Uterus (tissue), 3 donors: ENCODE measurements at regions not wholly inside any gene's neighbourhood (a gene's known extent, or its start where the extent isn't known, plus 50 kb on each side); places are given as distances from the start of the nearest gene placed in this dataset.

ENCODE experiments used
- DNase-seq, 2 donors: peaks; one replicate each; pipeline ENCODE4 v3.0.0-alpha.2; 2019 to 2020
- H3K27ac ChIP-seq, 2 donors: fragments of 200-600 bp; sonication (generic); 1 replicate in 1 of 2; 2 replicates in 1 of 2; pipeline ENCODE4 v1.5.1; 2016 to 2018
- H3K27me3 ChIP-seq, 2 donors: fragments of 200-600 bp; sonication (generic); one replicate each; pipeline ENCODE4 v1.5.1; 2018 to 2019; ENCODE audit warnings: control low read depth in 1 of 2
- H3K36me3 ChIP-seq, 2 donors: fragments of 200-600 bp; sonication (generic); one replicate each; pipeline ENCODE4 v1.5.1; 2019; ENCODE audit warnings: control low read depth in 1 of 2
- H3K4me1 ChIP-seq, 2 donors: fragments of 200-600 bp; sonication (generic); one replicate each; pipeline ENCODE4 v1.5.1; 2018 to 2019; ENCODE audit warnings: control low read depth in 1 of 2
- H3K4me3 ChIP-seq, 2 donors: fragments of 200-600 bp; sonication (generic); 1 replicate in 1 of 2; 2 replicates in 1 of 2; pipeline ENCODE4 v1.5.1; 2018 to 2019; ENCODE audit warnings: mild to moderate bottlenecking in 1 of 2
- H3K9me3 ChIP-seq, 2 donors: fragments of 200-600 bp; sonication (generic); one replicate each; pipeline ENCODE4 v1.5.1; 2019; ENCODE audit warnings: control low read depth in 1 of 2
- CTCF ChIP-seq, 4 experiments: fragments of 200-600 bp in 2 of 4; fragments of 450-650 bp in 2 of 4; sonication (generic) in 2 of 4; IDR thresholded peaks; one replicate each; pipeline ENCODE4 v1.5.1; 2016 to 2019; ENCODE audit warnings: antibody characterized with exemption in 4 of 4, mild to moderate bottlenecking in 2 of 4, moderate library complexity in 1 of 4
- POLR2A ChIP-seq, 2 donors: fragments of 450-650 bp; IDR thresholded peaks; one replicate each; pipeline ENCODE4 v1.6.1; 2016; ENCODE audit warnings: antibody characterized with exemption in 2 of 2, mild to moderate bottlenecking in 1 of 2, moderate library complexity in 1 of 2
- intact Hi-C: fragments of 100-400 bp; cut with DNase I; formaldehyde crosslinking; loops from one replicate; pipeline ENCODE4 v1.15.1; 2023; ENCODE audit warnings: low total_unique reads
- donor health status: DM: yes; HTN: yes; CAD: no.

- no peaks in the 10 kb centered on the region for H3K9me3 ChIP-seq
- no peaks in the 10 kb centered on the region for H3K4me1 ChIP-seq
- DNase-seq = no peak
- H3K36me3 ChIP-seq = no peaks in the 10 kb centered on the region
- no peak overlapping the region for H3K27ac ChIP-seq
- no peak overlapping the region for H3K4me3 ChIP-seq
- intact Hi-C loops = no loop called here
- H3K27me3 ChIP-seq = no peaks in the 10 kb centered on the region
- TF ChIP-seq POLR2A (IDR thresholded peaks at IDR 0.05) (no peak), CTCF (IDR thresholded peaks at IDR 0.05) (peak in 3 of 4 experiments; percentile 18 to 27 (median 23))
These were observed 119.5 kb upstream of the CTNND2 start for GRCh38 chr5:12023614-12024241.

GRCh38 chr5:12022444-12022843 lies 118.2 kb upstream of the CTNND2 start:
- H3K27ac ChIP-seq = no peak overlapping the region
- no peaks in the 10 kb centered on the region for H3K4me1 ChIP-seq
- no peak for DNase-seq
- no peak for TF ChIP-seq POLR2A (IDR thresholded peaks at IDR 0.05)
- no peak for TF ChIP-seq CTCF (IDR thresholded peaks at IDR 0.05)
- no peak overlapping the region for H3K4me3 ChIP-seq
- intact Hi-C loops = no loop called here
- no peaks in the 10 kb centered on the region for H3K27me3 ChIP-seq
- no peaks in the 10 kb centered on the region for H3K9me3 ChIP-seq
- no peaks in the 10 kb centered on the region for H3K36me3 ChIP-seq

GRCh38 chr5:12019306-12019705 lies 115.1 kb upstream of the CTNND2 start:
- DNase-seq = no peak
- Histone ChIP-seq H3K36me3 (no peaks in the 10 kb centered on the region), H3K4me1 (no peaks in the 10 kb centered on the region), H3K27me3 (no peaks in the 10 kb centered on the region), H3K9me3 (no peaks in the 10 kb centered on the region), H3K27ac (no peak overlapping the region), H3K4me3 (no peak overlapping the region)
- TF ChIP-seq CTCF (IDR thresholded peaks at IDR 0.05) (no peak), POLR2A (IDR thresholded peaks at IDR 0.05) (no peak)
- intact Hi-C loops = no loop called here

- Histone ChIP-seq H3K27me3 (no peaks in the 10 kb centered on the region), H3K9me3 (no peaks in the 10 kb centered on the region), H3K4me3 (no peak overlapping the region), H3K4me1 (no peaks in the 10 kb centered on the region), H3K27ac (no peak overlapping the region), H3K36me3 (no peaks in the 10 kb centered on the region)
- intact Hi-C loops = no loop called here
- no peak for DNase-seq
- TF ChIP-seq POLR2A (IDR thresholded peaks at IDR 0.05) = no peak
- TF ChIP-seq CTCF (IDR thresholded peaks at IDR 0.05) = no peak
These were observed 112.8 kb upstream of the CTNND2 start for GRCh38 chr5:12017007-12017406.

GRCh38 chr5:12016159-12016746 lies 112.0 kb upstream of the CTNND2 start:
- no peak for DNase-seq
- no peak overlapping the region for H3K27ac ChIP-seq
- intact Hi-C loops = no loop called here

More at GRCh38 chr5:12016159-12016746, 112.0 kb upstream of the CTNND2 start:
- H3K4me3 ChIP-seq = no peak overlapping the region
- H3K9me3 ChIP-seq = no peaks in the 10 kb centered on the region
- no peaks in the 10 kb centered on the region for H3K36me3 ChIP-seq
- H3K27me3 ChIP-seq = no peaks in the 10 kb centered on the region
- no peak for TF ChIP-seq CTCF (IDR thresholded peaks at IDR 0.05)
- TF ChIP-seq POLR2A (IDR thresholded peaks at IDR 0.05) = no peak
- H3K4me1 ChIP-seq = no peaks in the 10 kb centered on the region
